Astrocyte (in vitro differentiated cells and primary cell): ENCODE measurements at regions not wholly inside any gene's neighbourhood (a gene's known extent, or its start where the extent isn't known, plus 50 kb on each side); places are given as distances from the start of the nearest gene placed in this dataset.

ENCODE experiments used
- DNase-seq: peaks from one replicate; pipeline ENCODE4 v3.0.0-alpha.2; 2010; ENCODE audit warnings: low read depth
- FAIRE-seq: peaks from 2 replicates; lab custom pipeline; 2011; peaks lifted over from hg19 to GRCh38; lab: Jason Lieb, UNC
- H2AFZ ChIP-seq: 2 replicates; pipeline ENCODE4 v1.6.0; 2012; ENCODE audit warnings: low read depth, low read length, inconsistent platforms
- H3K27ac ChIP-seq: 2 replicates; pipeline ENCODE4 v1.5.1; 2011; ENCODE audit warnings: low read depth, low read length, inconsistent platforms
- H3K27me3 ChIP-seq: 2 replicates; pipeline ENCODE4 v1.6.0; 2011; ENCODE audit warnings: low read length, inconsistent platforms; ENCODE audit not compliant: insufficient read depth
- H3K36me3 ChIP-seq: 2 replicates; pipeline ENCODE4 v1.5.1; 2011; ENCODE audit warnings: low read length, inconsistent platforms; ENCODE audit not compliant: insufficient read depth
- H3K4me1 ChIP-seq: 2 replicates; pipeline ENCODE4 v1.5.1; 2011; ENCODE audit warnings: low read length, inconsistent platforms; ENCODE audit not compliant: insufficient read depth
- H3K4me2 ChIP-seq: 2 replicates; pipeline ENCODE4 v1.6.0; 2012; ENCODE audit warnings: low read length, inconsistent platforms
- H3K4me3 ChIP-seq: 2 replicates; pipeline ENCODE4 v1.5.1; 2011; ENCODE audit warnings: low read depth, mild to moderate bottlenecking, low read length, inconsistent platforms; ENCODE audit not compliant: insufficient read depth
- H3K79me2 ChIP-seq: 2 replicates; pipeline ENCODE4 v1.6.0; 2012; ENCODE audit warnings: mild to moderate bottlenecking, low read length, inconsistent platforms; ENCODE audit not compliant: insufficient read depth
- H3K9ac ChIP-seq: 2 replicates; pipeline ENCODE4 v1.6.0; 2012; ENCODE audit warnings: mild to moderate bottlenecking, low read length, inconsistent platforms
- H3K9me3 ChIP-seq: 2 replicates; pipeline ENCODE4 v1.5.1; 2012; ENCODE audit warnings: low read depth, mild to moderate bottlenecking, low read length, inconsistent platforms; ENCODE audit not compliant: insufficient read depth
- H4K20me1 ChIP-seq: 2 replicates; pipeline ENCODE4 v1.6.0; 2012; ENCODE audit warnings: low read length, inconsistent platforms; ENCODE audit not compliant: insufficient read depth
- H3K27ac Mint-ChIP-seq: one replicate; pipeline ENCODE4 v1.8.0; 2021; ENCODE audit warnings: mild to moderate bottlenecking, mixed read lengths; ENCODE audit not compliant: unreplicated experiment
- H3K27me3 Mint-ChIP-seq: one replicate; pipeline ENCODE4 v1.8.0; 2021; ENCODE audit warnings: low read depth, mixed read lengths; ENCODE audit not compliant: unreplicated experiment
- H3K36me3 Mint-ChIP-seq: one replicate; pipeline ENCODE4 v1.8.0; 2021; ENCODE audit warnings: low read depth, mixed read lengths; ENCODE audit not compliant: unreplicated experiment
- H3K4me1 Mint-ChIP-seq: one replicate; pipeline ENCODE4 v1.8.0; 2021; ENCODE audit warnings: low read depth, mixed read lengths; ENCODE audit not compliant: unreplicated experiment
- H3K4me3 Mint-ChIP-seq: one replicate; pipeline ENCODE4 v1.8.0; 2021; ENCODE audit warnings: mild to moderate bottlenecking, moderate library complexity, mixed read lengths; ENCODE audit not compliant: unreplicated experiment
- H3K9me3 Mint-ChIP-seq: one replicate; pipeline ENCODE4 v1.8.0; 2021; ENCODE audit warnings: mild to moderate bottlenecking, mixed read lengths; ENCODE audit not compliant: unreplicated experiment
- EZH2 ChIP-seq: IDR thresholded peaks from 2 replicates; pipeline ENCODE4 v1.6.1; 2012; ENCODE audit warnings: mild to moderate bottlenecking, low read length, inconsistent platforms; ENCODE audit not compliant: insufficient read depth
- TF ChIP-seq, protein P1 (sequence below): IDR thresholded peaks from 2 replicates; pipeline ENCODE4 v1.5.1; 2011; ENCODE audit warnings: low read depth, mild to moderate bottlenecking, inconsistent platforms, low read length, moderate library complexity; ENCODE audit not compliant: insufficient read depth

DNA sequence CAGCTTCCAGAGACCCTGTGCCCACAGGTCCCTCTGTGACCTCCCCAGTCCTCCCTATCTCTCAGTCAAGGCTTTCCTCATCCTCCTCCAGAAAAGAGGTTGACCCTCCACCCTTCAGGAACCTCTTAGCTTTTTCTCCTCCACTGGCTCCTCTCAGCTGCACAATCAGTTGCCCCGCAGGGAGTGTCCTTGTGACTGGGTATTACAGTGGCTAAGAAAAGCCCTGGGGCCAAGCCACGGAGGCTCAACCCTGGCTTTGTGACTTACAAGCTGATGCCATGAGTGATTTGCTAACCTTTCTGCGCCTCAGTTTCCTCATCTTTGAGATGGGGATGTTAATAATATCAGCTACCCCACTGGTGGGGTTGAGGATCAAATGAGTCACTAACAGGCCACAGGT, 66.4 kb upstream of the ZMIZ1 start:
- H3K4me3 ChIP-seq: no peak overlapping the region
- H3K9ac ChIP-seq: no peak overlapping the region
- H3K36me3 ChIP-seq: no peaks in the 10 kb centered on the region
- H3K79me2 ChIP-seq: no peaks in the 10 kb centered on the region
- DNase-seq (no peak), FAIRE-seq (no peak)
- H3K4me1 ChIP-seq: peaks cover 3% of the 10 kb centered on the region
- no peaks in the 10 kb centered on the region for H4K20me1 ChIP-seq
- no peak overlapping the region for H2AFZ ChIP-seq
- peaks cover 89% of the 10 kb centered on the region for H3K27me3 Mint-ChIP-seq
- no peak overlapping the region for H3K27ac Mint-ChIP-seq
- TF ChIP-seq EZH2: no peak
- H3K27ac ChIP-seq: no peak overlapping the region
- H3K27me3 ChIP-seq: peaks cover 12% of the 10 kb centered on the region
- H3K9me3 Mint-ChIP-seq: peaks cover 4% of the 10 kb centered on the region
- peaks cover 3% of the 10 kb centered on the region for H3K4me1 Mint-ChIP-seq
- H3K4me3 Mint-ChIP-seq: no peak overlapping the region
- no peaks in the 10 kb centered on the region for H3K9me3 ChIP-seq
- peaks cover 3% of the 10 kb centered on the region for H3K36me3 Mint-ChIP-seq
- no peak overlapping the region for H3K4me2 ChIP-seq

DNA sequence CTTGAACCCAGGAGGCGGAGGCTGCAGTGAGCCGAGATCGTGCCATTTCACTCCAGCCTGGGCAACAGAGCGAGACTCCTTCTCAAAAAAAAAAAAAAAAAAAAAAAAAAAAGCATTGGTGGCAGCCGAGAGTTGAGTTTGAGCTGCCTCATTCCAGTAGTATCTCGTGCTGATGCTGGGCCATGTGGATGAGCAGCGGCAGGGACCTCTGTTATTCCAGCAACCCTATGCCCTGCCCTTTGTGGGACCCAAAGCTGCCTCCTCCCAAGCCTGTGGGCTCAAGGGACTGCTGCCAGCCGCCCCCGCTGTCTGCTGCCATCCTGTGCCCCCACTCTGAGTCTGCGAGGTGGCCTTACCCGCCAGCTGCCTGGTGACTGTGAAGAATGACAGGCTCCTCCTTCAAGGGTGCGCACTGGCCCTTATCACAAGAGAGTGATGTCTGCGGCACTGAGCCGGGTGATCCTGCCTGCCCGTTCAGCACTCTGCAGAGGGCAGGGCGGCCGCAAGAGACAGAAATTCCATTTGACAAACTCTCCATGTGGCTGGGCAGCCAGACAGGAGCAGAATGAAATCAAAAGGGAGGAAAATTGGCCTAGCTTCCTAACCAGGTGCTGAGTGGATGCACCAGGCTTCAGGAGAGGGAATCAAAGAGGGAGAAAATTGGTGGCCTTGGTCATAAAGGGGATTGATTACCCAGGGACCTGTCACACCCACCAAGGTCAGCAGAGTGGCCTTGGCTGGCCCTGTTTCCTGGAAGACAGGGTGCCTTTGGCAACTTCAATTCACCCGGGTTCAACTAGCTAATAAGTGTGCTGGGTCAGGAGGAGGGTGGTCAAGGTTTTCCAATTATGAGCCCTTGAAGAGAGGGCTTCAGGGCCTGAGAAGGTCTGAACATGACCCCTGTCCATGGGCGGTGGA, 65.3 kb upstream of the ZMIZ1 start:
- DNase-seq (no peak), FAIRE-seq (no peak)
- Histone ChIP-seq H4K20me1 (no peaks in the 10 kb centered on the region), H3K4me3 (no peak overlapping the region), H3K4me2 (no peak overlapping the region), H3K27ac (no peak overlapping the region), H3K79me2 (no peaks in the 10 kb centered on the region), H3K9me3 (no peaks in the 10 kb centered on the region), H2AFZ (no peak overlapping the region), H3K36me3 (no peaks in the 10 kb centered on the region), H3K4me1 (peaks cover 3% of the 10 kb centered on the region), H3K27me3 (peaks cover 12% of the 10 kb centered on the region), H3K9ac (no peak overlapping the region)
- H3K4me1 Mint-ChIP-seq: peaks cover 3% of the 10 kb centered on the region
- H3K27ac Mint-ChIP-seq: no peak overlapping the region
- no peak overlapping the region for H3K4me3 Mint-ChIP-seq
- H3K27me3 Mint-ChIP-seq: peaks cover 89% of the 10 kb centered on the region
- H3K36me3 Mint-ChIP-seq: peaks cover 3% of the 10 kb centered on the region
- peaks cover 4% of the 10 kb centered on the region for H3K9me3 Mint-ChIP-seq
- TF ChIP-seq, protein P1, sequence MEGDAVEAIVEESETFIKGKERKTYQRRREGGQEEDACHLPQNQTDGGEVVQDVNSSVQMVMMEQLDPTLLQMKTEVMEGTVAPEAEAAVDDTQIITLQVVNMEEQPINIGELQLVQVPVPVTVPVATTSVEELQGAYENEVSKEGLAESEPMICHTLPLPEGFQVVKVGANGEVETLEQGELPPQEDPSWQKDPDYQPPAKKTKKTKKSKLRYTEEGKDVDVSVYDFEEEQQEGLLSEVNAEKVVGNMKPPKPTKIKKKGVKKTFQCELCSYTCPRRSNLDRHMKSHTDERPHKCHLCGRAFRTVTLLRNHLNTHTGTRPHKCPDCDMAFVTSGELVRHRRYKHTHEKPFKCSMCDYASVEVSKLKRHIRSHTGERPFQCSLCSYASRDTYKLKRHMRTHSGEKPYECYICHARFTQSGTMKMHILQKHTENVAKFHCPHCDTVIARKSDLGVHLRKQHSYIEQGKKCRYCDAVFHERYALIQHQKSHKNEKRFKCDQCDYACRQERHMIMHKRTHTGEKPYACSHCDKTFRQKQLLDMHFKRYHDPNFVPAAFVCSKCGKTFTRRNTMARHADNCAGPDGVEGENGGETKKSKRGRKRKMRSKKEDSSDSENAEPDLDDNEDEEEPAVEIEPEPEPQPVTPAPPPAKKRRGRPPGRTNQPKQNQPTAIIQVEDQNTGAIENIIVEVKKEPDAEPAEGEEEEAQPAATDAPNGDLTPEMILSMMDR: no peak
- TF ChIP-seq EZH2: no peak

DNA sequence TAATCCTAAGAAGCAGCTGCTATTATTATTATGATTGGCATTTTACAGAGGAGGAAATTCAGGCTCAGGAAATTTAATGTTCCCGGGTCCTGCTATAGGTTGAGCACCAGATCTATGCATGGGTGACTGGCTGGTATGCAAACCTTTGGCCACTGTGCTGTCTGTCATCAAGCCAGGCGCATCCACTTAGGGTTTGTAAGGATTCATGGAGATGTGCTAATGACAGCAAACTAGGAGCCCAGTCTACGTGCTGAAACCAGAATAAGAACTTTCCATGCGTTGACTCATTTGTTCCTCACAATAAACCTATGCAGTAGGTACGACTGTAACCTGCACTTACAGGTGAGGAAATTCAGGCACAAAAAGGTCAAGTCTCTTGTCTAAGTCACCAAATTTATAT, 64.5 kb upstream of the ZMIZ1 start:
- Histone ChIP-seq H3K27me3 (peaks cover 12% of the 10 kb centered on the region), H3K9me3 (no peaks in the 10 kb centered on the region), H3K36me3 (no peaks in the 10 kb centered on the region), H3K79me2 (no peaks in the 10 kb centered on the region), H3K4me3 (no peak overlapping the region), H3K4me1 (peaks cover 3% of the 10 kb centered on the region), H2AFZ (no peak overlapping the region), H3K27ac (no peak overlapping the region), H3K9ac (no peak overlapping the region), H3K4me2 (no peak overlapping the region), H4K20me1 (no peaks in the 10 kb centered on the region)
- TF ChIP-seq, protein P1: no peak
- TF ChIP-seq EZH2: no peak
- DNase-seq: no peak
- peaks cover 3% of the 10 kb centered on the region for H3K36me3 Mint-ChIP-seq
- peaks cover 4% of the 10 kb centered on the region for H3K9me3 Mint-ChIP-seq
- peaks cover 3% of the 10 kb centered on the region for H3K4me1 Mint-ChIP-seq
- H3K4me3 Mint-ChIP-seq: no peak overlapping the region
- no peak overlapping the region for H3K27ac Mint-ChIP-seq
- peaks cover 85% of the 10 kb centered on the region for H3K27me3 Mint-ChIP-seq
- no peak for FAIRE-seq
